CD4-positive, CD25-positive, alpha-beta regulatory T cell (primary cell): ENCODE measurements at regions not wholly inside any gene's neighbourhood (a gene's known extent, or its start where the extent isn't known, plus 50 kb on each side); places are given as distances from the start of the nearest gene placed in this dataset.

Experiments
- ATAC-seq, 2 donors: fragments of 150-1000 bp; cut with Tn5 transposase; one replicate each; pipeline ENCODE4 v1.10.0; 2021; ENCODE audit warnings: low read depth in 2 of 2, moderate number of reproducible peaks in 2 of 2, moderate library complexity in 1 of 2
- DNase-seq, 3 donors: peaks; one replicate each; pipeline versions ENCODE4 v3.0.0 to v3.0.0-alpha.2; 2012 to 2022; ENCODE audit warnings: mixed read lengths in 1 of 3
- H3K27ac ChIP-seq: one replicate; pipeline ENCODE4 v1.7.0; 2013; ENCODE audit warnings: mild to moderate bottlenecking, low read length; ENCODE audit not compliant: insufficient read depth, poor library complexity, severe bottlenecking
- H3K27me3 ChIP-seq: one replicate; pipeline ENCODE4 v1.7.0; 2013; ENCODE audit warnings: low read length; ENCODE audit not compliant: control insufficient read depth, insufficient read depth
- H3K36me3 ChIP-seq: one replicate; pipeline ENCODE4 v1.7.0; 2013; ENCODE audit warnings: mild to moderate bottlenecking, low read length, moderate library complexity; ENCODE audit not compliant: control insufficient read depth, insufficient read depth
- H3K4me1 ChIP-seq: 2 replicates; pipeline ENCODE4 v1.7.0; 2013; ENCODE audit warnings: mild to moderate bottlenecking, low read length; ENCODE audit not compliant: insufficient read depth, control insufficient read depth, poor library complexity, severe bottlenecking
- H3K4me3 ChIP-seq: one replicate; pipeline ENCODE4 v1.7.0; 2013; ENCODE audit warnings: low read depth, mild to moderate bottlenecking, low read length, moderate library complexity
- H3K9me3 ChIP-seq, 2 experiments: 1 replicate in 1 of 2; 2 replicates in 1 of 2; pipeline ENCODE4 v1.7.0; 2013; ENCODE audit warnings: low read length in 2 of 2, mild to moderate bottlenecking in 1 of 2, moderate library complexity in 1 of 2; ENCODE audit not compliant: control insufficient read depth in 2 of 2
- H3K27ac Mint-ChIP-seq, 3 donors: one replicate each; pipeline ENCODE4 v1.8.0; 2020 to 2022; ENCODE audit warnings: mild to moderate bottlenecking in 3 of 3, mixed read lengths in 3 of 3, moderate library complexity in 2 of 3
- H3K27me3 Mint-ChIP-seq: one replicate; pipeline ENCODE4 v1.8.0; 2022; ENCODE audit warnings: mild to moderate bottlenecking, mixed read lengths
- H3K36me3 Mint-ChIP-seq: one replicate; pipeline ENCODE4 v1.8.0; 2020; ENCODE audit warnings: mixed read lengths
- H3K4me1 Mint-ChIP-seq, 4 donors: one replicate each; pipeline ENCODE4 v1.8.0; 2020 to 2022; ENCODE audit warnings: mixed read lengths in 4 of 4, mild to moderate bottlenecking in 1 of 4
- H3K4me3 Mint-ChIP-seq, 4 donors: one replicate each; pipeline ENCODE4 v1.8.0; 2020 to 2022; ENCODE audit warnings: mild to moderate bottlenecking in 4 of 4, mixed read lengths in 4 of 4, moderate library complexity in 3 of 4
- H3K9me3 Mint-ChIP-seq, 7 donors: one replicate each; pipeline ENCODE4 v1.8.0; 2020 to 2022; ENCODE audit warnings: mixed read lengths in 7 of 7, mild to moderate bottlenecking in 3 of 7, moderate library complexity in 2 of 7

GRCh38 chr2:145600811-145601210, 1080.9 kb upstream of the ZEB2 start:
- no peaks in the 10 kb centered on the region for H3K4me1 Mint-ChIP-seq
- H3K4me3 Mint-ChIP-seq = no peak overlapping the region
- DNase-seq (no peak), ATAC-seq (no peak)
- Histone ChIP-seq H3K36me3 (no peaks in the 10 kb centered on the region), H3K27ac (no peak overlapping the region), H3K9me3 (no peaks in the 10 kb centered on the region), H3K4me3 (no peak overlapping the region), H3K4me1 (no peaks in the 10 kb centered on the region), H3K27me3 (no peaks in the 10 kb centered on the region)
- H3K27me3 Mint-ChIP-seq = no peaks in the 10 kb centered on the region
- no peak overlapping the region for H3K27ac Mint-ChIP-seq
- H3K9me3 Mint-ChIP-seq = peaks cover 0 to 8% (median 3%) of the 10 kb centered on the region in 7 donors
- H3K36me3 Mint-ChIP-seq = no peaks in the 10 kb centered on the region

GRCh38 chr2:145599756-145600155, 1079.8 kb upstream of the ZEB2 start:
- H3K27me3 ChIP-seq = no peaks in the 10 kb centered on the region
- no peak overlapping the region for H3K27ac Mint-ChIP-seq
- no peaks in the 10 kb centered on the region for H3K36me3 ChIP-seq
- no peak overlapping the region for H3K4me3 Mint-ChIP-seq
- ATAC-seq (no peak), DNase-seq (no peak)
- H3K36me3 Mint-ChIP-seq = no peaks in the 10 kb centered on the region
- H3K27ac ChIP-seq = no peak overlapping the region
- H3K27me3 Mint-ChIP-seq = no peaks in the 10 kb centered on the region
- peaks cover 0 to 8% (median 0%) of the 10 kb centered on the region in 7 donors for H3K9me3 Mint-ChIP-seq
- no peaks in the 10 kb centered on the region for H3K4me1 ChIP-seq
- no peaks in the 10 kb centered on the region for H3K4me1 Mint-ChIP-seq
- no peaks in the 10 kb centered on the region for H3K9me3 ChIP-seq
- H3K4me3 ChIP-seq = no peak overlapping the region

GRCh38 chr2:145598434-145598833, 1078.5 kb upstream of the ZEB2 start:
- Mint-ChIP-seq H3K9me3 (peaks cover 0 to 6% (median 0%) of the 10 kb centered on the region in 7 donors), H3K27me3 (no peaks in the 10 kb centered on the region), H3K36me3 (no peaks in the 10 kb centered on the region), H3K27ac (no peak overlapping the region), H3K4me3 (no peak overlapping the region), H3K4me1 (no peaks in the 10 kb centered on the region)
- ATAC-seq (no peak), DNase-seq (no peak)
- Histone ChIP-seq H3K9me3 (no peaks in the 10 kb centered on the region), H3K27ac (no peak overlapping the region), H3K27me3 (no peaks in the 10 kb centered on the region), H3K36me3 (no peaks in the 10 kb centered on the region), H3K4me3 (no peak overlapping the region), H3K4me1 (no peaks in the 10 kb centered on the region)

- H3K4me1 ChIP-seq = no peaks in the 10 kb centered on the region
- H3K27me3 Mint-ChIP-seq = no peaks in the 10 kb centered on the region
- H3K4me1 Mint-ChIP-seq = no peaks in the 10 kb centered on the region
- no peak overlapping the region for H3K27ac Mint-ChIP-seq
- no peak overlapping the region for H3K27ac ChIP-seq
- no peaks in the 10 kb centered on the region for H3K36me3 Mint-ChIP-seq
- H3K9me3 ChIP-seq = no peaks in the 10 kb centered on the region
- DNase-seq = no peak
- no peak overlapping the region for H3K4me3 ChIP-seq
- no peaks in the 10 kb centered on the region for H3K36me3 ChIP-seq
- H3K9me3 Mint-ChIP-seq = peaks cover 0 to 6% (median 0%) of the 10 kb centered on the region in 7 donors
- H3K4me3 Mint-ChIP-seq = no peak overlapping the region
- H3K27me3 ChIP-seq = no peaks in the 10 kb centered on the region
- no peak for ATAC-seq
These were observed 1077.9 kb upstream of the ZEB2 start for GRCh38 chr2:145597809-145598208.

- H3K27ac ChIP-seq = no peak overlapping the region
- no peak for DNase-seq
- Mint-ChIP-seq H3K4me3 (no peak overlapping the region), H3K9me3 (peaks cover 0 to 6% (median 0%) of the 10 kb centered on the region in 7 donors), H3K27me3 (no peaks in the 10 kb centered on the region), H3K36me3 (no peaks in the 10 kb centered on the region), H3K4me1 (no peaks in the 10 kb centered on the region), H3K27ac (no peak overlapping the region)
- H3K9me3 ChIP-seq = no peaks in the 10 kb centered on the region
- no peak overlapping the region for H3K4me3 ChIP-seq
- no peaks in the 10 kb centered on the region for H3K27me3 ChIP-seq
- H3K36me3 ChIP-seq = no peaks in the 10 kb centered on the region
- ATAC-seq = no peak
- H3K4me1 ChIP-seq = no peaks in the 10 kb centered on the region
These were observed 1077.1 kb upstream of the ZEB2 start for GRCh38 chr2:145597006-145597405.

GRCh38 chr2:145596416-145596815, 1076.5 kb upstream of the ZEB2 start:
- Histone ChIP-seq H3K9me3 (no peaks in the 10 kb centered on the region), H3K36me3 (no peaks in the 10 kb centered on the region), H3K27me3 (no peaks in the 10 kb centered on the region), H3K27ac (no peak overlapping the region), H3K4me3 (no peak overlapping the region), H3K4me1 (no peaks in the 10 kb centered on the region)
- Mint-ChIP-seq H3K4me1 (no peaks in the 10 kb centered on the region), H3K36me3 (no peaks in the 10 kb centered on the region), H3K4me3 (no peak overlapping the region), H3K9me3 (peaks cover 0 to 6% (median 0%) of the 10 kb centered on the region in 7 donors), H3K27me3 (no peaks in the 10 kb centered on the region), H3K27ac (no peak overlapping the region)
- no peak for ATAC-seq
- no peak for DNase-seq

GRCh38 chr2:145595296-145595695, 1075.4 kb upstream of the ZEB2 start:
- no peaks in the 10 kb centered on the region for H3K36me3 ChIP-seq
- no peaks in the 10 kb centered on the region for H3K9me3 ChIP-seq
- Mint-ChIP-seq H3K9me3 (peaks cover 0 to 8% (median 0%) of the 10 kb centered on the region in 7 donors), H3K27ac (no peak overlapping the region), H3K27me3 (no peaks in the 10 kb centered on the region), H3K36me3 (no peaks in the 10 kb centered on the region), H3K4me3 (no peak overlapping the region), H3K4me1 (no peaks in the 10 kb centered on the region)
- no peak overlapping the region for H3K4me3 ChIP-seq
- H3K27me3 ChIP-seq = no peaks in the 10 kb centered on the region
- no peak overlapping the region for H3K27ac ChIP-seq
- DNase-seq (no peak), ATAC-seq (no peak)
- H3K4me1 ChIP-seq = no peaks in the 10 kb centered on the region

GRCh38 chr2:145593991-145594614, 1074.2 kb upstream of the ZEB2 start:
- no peak overlapping the region for H3K4me3 ChIP-seq
- no peak for DNase-seq

More at GRCh38 chr2:145593991-145594614, 1074.2 kb upstream of the ZEB2 start:
- H3K4me1 Mint-ChIP-seq = no peaks in the 10 kb centered on the region
- H3K27me3 Mint-ChIP-seq = no peaks in the 10 kb centered on the region
- peaks cover 0 to 14% (median 0%) of the 10 kb centered on the region in 7 donors for H3K9me3 Mint-ChIP-seq
- no peaks in the 10 kb centered on the region for H3K36me3 Mint-ChIP-seq
- no peak overlapping the region for H3K27ac Mint-ChIP-seq
- peak in 1 of 2 donors; percentile 16 for ATAC-seq
- Histone ChIP-seq H3K9me3 (no peaks in the 10 kb centered on the region), H3K36me3 (no peaks in the 10 kb centered on the region), H3K27me3 (no peaks in the 10 kb centered on the region), H3K4me1 (no peaks in the 10 kb centered on the region), H3K27ac (no peak overlapping the region)
- no peak overlapping the region for H3K4me3 Mint-ChIP-seq
